Suppressor macrophage treated with lipopolysaccharide for 1 hour (primary cell): ENCODE measurements at regions not wholly inside any gene's neighbourhood (a gene's known extent, or its start where the extent isn't known, plus 50 kb on each side); places are given as distances from the start of the nearest gene placed in this dataset.

Experiments used
- DNase-seq, 3 donors: peaks; one replicate each; pipeline ENCODE4 v3.0.0-alpha.2; 2020 to 2022

DNA sequence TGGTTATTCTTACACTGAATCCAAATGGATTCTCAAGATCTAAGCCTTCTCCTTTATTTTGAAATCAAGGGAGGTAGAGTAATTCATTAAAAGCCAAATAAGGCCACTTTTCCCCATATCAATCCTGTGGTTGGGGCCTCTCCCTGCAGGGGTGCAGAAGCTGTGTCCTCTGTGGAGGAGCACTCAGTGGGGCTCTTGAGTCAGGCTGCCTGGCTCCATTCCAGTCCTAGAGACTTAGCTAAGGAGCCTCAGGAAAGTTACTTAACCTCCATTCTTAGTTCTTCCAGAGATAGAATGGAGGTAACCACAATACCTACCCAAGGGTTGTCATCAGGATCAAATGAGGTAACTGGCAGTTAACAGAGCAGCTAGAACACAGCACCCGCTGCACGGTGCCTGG lies 564.3 kb downstream of the CMPK2 start:
- DNase-seq: no peak

DNA sequence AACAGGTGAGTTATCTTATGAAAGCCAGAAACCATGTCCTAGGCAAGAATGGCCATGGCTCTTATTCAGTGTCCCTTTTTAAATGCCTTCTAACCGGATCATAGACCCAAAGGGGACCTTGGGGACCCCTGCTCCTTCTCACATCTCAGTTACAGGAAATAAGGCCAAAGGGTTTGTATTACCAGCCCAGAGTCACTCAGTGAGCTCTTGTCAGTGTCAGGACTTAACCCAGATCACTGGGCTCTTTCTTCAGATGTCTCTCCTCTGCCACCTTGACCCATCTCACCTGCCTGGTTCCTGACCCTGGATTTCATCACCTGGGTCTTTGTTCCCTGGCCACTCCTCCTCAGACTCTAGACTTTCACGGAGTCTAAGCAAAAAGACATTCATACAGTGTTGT lies 556.7 kb downstream of the CMPK2 start:
- DNase-seq: no peak

DNA sequence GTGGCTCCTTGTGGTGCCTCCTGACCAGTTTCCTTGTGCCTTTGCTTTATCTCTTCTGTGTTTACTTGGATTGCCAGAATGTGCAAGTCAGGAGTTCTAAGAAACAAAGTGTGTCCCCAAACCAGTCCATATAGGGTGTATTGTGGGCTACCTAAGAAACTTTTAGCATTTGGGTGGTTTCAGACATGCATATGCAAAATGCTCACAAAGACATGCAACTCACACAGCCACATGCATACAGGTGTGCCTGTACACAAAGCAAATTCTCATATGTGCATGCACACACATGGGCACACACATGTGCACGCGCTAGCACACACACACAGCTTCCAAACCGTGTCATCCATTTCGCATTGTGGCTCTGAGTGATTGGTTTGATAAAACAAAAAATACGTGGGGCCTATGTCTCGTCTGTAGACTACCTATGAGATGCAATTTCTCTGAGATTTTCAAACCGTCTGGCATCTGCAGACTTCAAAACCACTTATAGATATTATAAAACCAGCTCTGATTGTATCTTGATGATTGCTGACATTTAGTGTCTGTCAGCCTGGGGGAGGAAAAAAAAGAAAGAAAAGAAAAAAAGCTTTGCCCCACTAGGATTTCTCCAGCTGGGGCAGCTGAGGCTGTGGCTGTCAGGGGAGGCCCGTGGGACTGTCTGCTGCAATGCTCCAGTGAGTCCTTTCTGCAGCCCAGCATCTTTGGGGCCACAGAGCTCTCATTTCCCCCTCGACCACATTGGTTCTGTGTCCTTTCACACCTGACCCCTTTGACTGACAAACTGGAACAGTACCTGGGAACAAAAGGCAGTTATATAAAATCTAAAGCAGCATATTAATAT lies 556.1 kb downstream of the CMPK2 start:
- DNase-seq: no peak

DNA sequence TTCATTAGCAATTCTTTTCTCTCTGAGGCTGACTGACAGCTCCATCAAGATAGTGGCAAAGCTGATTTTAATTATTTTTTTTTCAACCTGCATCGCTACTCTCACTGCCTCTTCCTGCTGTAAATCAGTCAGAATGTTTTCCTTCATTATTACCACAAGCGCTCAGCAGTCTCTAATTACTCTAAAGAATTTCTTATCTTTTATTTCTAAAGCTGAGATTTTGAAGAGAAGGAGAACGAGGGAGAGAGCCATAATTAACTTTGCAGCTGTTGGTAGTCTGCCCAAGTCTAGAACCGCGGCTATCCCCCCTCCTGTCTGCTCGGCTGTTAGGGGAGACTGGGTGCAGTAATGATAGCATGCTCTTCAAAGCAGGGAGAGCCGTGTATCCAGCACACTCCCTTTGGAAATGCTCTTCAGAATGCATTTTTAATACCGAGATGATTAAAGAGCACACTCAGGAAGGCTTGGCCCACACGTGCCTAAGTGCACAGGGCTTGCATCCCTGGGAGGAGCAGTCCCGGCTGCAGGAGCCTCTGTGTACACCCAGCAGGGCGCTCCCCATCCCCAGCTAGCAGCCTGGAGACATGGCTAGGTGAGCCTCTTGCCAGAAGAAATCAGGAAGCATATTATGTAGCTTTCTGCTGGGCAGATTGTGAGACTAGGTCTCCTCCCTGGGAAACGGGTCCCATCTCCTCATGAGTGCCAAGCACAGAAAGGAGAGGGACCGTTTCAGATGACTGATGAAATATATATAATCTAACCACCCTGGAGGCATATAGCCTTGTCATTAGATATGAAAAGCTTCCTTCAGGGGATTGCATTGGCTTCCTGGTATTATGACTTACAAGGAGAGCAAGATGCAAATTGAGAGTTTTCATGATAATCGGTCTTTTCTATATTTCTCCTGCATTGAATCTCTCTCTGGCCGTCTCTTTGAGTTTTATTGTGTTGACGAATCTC lies 555.2 kb downstream of the CMPK2 start:
- no peak for DNase-seq

DNA sequence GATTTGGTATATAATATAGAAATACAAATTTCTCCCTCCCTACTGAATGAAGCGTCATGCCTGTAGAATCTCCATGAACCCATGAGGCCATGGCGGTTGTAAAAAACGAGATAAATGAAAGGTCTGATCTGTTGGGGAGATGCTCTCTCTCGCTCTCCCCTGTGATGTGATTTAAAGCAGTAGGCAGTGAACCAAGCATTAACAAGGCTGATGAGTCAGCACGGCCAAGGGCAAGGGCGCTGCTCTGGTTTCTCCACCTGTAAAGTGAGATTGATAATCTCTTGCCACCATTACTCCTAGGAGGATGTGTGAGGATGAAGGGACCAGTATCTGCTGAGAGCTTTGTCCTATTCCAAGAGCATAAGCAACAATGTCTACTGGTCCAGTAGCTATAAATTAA lies 553.3 kb downstream of the CMPK2 start:
- DNase-seq: no peak

DNA sequence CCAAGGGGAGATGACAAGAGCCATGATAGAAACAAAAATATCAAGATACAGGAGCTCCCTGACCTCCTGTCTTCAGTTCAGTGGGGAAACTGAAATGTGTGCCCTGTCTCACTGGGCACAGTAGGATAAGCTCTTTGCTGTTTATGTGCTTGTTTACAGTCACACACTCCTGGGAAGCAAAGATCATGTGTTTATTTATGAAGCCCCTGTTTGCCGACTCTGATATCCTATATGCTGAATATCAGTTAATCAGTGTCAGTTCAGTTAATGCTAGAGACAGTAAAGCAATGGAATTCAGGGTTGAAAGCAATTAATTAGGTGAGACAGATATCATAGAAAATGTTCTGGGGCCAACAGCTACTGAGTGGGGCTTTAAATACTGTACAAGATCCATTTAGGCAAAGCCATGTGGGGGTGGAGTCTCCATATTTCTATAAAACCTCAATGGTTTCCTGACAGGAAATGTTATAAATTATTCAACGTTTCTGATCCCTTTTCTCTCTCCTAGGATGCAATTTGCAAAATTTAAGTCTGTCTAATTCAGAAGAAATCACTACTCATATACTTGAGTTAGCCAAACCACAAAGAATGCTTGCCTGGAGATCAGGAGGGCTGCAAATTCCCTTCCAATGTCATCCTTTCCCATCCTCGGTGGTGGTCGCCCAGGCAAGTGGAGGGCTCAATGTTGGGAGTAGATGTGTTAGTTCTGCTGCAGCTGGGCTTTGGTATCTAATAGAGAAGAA lies 551.3 kb downstream of the CMPK2 start:
- no peak for DNase-seq

DNA sequence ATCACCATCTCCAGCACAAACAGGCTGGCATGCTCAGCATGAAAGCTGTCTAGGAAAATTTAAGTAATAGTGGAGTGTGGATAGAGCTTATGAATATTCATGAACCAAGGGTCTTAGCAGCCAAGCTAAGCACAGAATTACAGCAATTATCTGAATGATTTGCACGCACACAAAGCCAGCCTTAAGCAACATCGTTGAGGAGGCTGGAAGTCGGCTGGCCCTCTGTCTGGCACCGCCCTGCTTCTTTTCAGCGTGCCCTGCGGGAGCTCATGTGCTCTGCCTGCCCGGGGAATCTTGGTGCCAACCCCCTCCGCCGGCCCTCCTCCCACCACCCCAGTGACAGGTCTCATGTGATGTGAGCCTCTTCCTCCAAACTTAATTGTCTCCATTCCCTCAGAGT lies 540.1 kb downstream of the CMPK2 start:
- DNase-seq: no peak

DNA sequence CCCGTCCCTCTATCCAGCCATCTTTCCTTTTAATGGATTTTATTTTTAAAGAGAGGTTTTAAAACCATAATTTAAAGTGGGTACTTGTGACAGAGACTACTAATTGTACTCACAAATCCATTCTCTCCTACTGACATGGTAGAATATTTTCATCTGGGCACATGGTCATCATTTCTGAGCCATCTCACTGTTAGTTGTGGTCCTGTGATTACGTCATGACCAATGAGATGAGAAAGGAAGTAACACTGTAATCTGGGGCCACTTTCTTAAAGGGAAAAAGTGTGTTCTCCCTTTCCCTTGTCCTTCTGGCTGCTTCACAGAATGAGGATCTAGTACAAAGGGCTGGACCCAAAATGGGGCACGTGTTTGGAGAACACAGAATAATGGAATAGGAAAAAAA lies 538.7 kb downstream of the CMPK2 start:
- no peak for DNase-seq

DNA sequence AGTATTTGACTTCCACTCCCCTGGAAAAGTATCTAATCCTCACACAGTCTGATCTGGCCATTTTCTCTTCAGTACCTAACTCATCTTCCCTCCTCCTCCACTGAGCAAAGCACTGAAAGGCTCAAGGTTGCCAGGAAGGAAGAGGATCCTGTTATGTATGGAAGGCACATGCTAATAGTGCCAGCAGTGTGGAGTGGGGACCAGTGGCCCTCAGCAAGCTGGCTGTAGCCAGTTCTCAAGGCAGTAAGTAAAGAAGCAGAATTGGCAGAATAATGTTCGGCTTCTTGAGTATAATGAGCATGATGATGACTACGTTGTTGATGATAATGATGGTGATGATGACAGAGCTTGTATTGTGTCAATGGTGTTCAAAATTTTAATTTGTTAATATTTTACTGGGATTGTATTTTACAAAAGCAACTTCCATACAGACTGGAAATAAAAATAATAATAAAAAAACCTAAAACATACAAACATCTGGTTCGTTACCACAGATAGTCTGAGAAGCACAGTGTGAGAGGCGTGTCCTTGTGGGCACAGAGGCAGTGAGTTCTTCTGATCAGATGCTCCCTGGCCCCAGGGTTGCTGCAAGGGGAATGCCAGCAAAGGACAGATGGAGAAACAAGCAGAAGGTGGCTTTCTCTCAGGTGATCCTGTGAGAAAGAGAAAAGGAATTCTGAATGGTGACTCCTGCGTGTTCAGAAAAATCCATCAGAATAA lies 528.8 kb downstream of the CMPK2 start:
- DNase-seq: no peak

DNA sequence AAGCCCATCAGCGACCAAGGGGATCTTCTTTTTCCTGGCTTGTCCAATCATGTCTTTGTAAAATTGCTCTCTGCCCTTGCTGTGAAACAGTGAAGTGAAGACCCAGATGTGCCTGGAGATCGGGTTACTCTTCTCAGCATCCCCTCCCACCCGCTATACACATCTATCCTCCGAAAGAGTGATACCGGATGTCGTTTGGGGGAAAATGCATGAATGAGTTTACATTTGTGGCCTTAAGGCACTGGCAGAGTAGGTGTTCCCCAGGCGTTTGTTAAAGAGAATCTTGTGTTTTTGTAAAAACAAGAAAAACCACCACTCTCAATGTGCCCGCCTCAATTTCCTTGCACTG lies 528.3 kb downstream of the CMPK2 start:
- DNase-seq: no peak

DNA sequence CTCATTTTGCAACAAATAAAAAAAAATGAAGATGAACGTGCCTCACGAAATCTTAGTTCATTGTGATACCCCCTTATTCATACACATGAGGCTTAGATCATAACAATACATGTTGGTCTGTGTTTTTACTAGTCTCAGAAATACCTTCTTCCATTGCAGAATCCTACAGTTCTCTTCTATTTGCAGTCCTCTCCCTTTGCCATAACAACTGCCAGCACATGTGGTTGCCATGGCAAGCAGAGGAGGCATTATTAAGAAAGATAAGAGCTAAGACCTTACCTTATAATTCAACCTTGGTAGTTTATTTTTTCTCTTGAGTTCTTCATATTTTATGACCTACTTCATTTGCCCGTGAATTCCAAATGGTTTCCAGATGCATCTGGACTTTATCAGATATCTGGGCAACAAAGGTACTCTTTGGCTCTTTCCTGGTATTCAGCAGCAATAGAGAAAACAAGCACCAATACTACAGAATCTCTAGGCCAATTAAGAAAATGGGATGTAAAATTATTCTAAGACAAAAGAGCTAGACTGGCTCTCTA lies 524.0 kb downstream of the CMPK2 start:
- DNase-seq: no peak

DNA sequence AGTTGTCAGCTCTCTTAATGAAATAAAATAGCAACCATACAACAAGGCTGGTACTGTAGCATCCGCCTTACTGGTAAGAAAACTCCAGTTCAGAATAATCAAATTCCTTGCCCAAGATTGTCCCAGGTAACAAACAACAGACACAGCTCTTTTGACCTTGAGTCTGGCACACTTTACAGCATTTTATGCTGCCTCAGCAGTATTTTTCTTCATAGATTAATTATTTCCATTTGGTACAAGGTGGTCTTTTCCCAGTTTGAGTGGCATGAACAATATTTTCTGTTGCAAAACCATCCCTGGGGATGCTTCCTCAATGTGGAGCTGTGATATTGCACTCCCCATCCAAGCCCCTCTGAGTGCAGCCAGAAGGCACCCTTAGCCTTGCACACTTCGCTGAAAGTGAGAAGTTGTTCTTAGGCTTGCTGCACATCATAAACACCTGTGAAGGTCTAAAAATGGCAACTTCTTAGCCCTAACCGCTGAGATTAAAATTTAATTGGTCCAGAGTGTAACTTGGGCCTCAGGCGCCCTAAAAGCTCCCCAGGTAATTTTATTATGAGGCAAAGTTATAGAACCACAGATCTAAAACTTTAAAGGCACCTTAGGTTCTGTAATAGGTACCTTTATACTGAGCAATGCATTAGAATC lies 523.3 kb downstream of the CMPK2 start:
- no peak for DNase-seq

DNA sequence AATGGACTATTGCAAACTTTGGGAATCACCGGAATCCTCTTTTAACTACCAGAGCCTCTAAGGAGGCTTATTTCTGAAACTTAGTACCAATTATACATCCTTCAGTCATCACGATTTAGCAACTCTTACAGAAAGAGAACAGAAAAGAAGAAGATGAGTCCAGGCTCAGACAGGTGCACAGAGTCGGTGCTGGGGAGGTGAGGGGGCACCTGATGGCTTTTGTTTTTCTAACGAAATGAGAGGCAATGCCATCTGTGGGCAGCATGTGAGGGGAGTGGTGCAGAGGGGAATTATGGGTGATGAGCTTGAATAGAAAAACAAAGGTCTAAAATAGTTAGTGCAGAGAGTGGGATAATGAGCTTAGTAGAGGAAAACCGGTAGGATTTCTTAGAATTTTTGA lies 522.6 kb downstream of the CMPK2 start:
- no peak for DNase-seq

DNA sequence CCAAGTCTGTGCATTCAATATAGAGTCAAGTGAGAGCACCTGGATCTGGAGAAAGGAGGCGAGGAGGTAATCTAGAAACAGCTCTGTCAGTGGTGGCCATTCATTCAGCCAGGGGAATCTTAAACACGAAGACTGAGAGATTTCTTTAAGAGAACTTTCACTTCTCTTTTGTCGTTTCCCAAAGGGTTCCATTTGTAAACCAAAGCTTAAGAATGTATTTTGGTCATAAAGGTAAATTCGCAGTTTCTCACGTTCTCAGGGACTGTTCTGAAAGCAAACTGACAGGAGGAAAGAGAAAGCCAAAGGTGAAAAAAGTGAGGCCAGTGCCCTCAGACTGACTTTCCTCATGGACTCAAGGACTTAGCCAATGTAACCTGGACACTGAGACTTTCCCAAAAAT lies 513.5 kb downstream of the CMPK2 start:
- no peak for DNase-seq

DNA sequence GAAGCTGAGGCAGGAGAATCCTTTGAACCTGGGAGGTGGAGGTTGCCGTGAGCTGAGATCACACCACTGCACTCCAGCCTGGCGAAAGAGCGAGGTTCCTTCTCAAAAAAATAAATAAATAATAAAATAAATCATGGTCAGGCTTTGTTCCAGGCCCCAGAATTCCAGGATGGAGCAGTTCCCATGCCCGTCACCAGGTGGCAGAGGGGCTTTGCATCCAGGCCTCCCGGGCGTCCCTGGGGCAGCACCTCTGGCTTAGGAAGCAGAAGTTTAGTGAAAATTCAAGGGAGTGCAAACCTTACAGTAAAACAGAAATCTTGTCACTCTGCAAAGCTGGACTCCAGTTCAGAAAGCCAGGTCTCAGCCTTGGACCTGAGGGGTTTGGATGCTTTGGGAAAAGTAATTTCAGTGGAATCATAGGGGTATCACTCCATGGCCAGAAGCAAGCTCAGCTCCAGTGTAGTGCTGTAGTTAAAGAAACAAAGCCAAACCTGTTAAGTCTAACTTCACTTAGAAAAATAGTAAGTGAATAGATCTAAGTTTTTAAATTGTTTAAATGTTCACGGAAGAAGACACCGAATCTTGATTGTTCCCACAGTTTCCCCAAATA lies 512.7 kb downstream of the CMPK2 start:
- DNase-seq: peak in 2 of 3 donors; percentile 1 to 22

DNA sequence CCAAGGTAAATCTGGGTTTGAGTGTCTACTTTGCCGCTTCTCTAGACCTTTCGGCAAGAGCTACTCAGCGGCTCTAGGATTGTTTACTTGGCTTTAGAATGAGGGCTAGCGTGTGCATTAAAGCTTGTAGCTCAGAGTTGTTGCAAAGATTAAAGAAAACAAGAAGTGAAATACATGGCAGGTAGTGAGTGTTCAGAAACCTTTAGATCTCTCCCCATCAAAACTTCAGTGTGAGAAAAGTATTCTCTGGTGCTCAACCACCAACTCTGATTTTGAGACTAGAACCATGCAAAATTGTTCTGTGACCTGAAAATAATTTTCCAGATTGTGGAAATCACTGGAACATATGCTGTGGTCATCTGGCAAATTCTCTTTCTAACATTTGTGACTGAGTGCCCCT lies 512.0 kb downstream of the CMPK2 start:
- DNase-seq: no peak

DNA sequence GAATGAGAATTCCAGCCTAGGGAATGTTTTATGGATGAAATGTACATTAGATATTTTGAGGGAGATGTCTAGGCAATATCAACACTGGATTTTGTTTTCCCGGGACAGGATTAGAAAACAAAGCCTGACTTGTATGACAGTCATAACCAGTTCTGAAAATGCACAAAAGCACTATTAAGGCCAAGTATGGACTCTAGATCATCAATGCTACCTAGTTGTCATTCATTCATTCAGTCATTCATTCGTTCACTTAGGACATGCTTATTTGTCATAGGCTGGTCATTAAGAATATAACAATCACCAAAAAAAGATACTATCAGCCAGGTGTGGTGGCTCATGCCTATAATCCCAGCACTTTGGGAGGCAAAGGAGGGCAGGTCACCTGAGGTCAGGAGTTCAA lies 511.2 kb downstream of the CMPK2 start:
- DNase-seq: no peak

DNA sequence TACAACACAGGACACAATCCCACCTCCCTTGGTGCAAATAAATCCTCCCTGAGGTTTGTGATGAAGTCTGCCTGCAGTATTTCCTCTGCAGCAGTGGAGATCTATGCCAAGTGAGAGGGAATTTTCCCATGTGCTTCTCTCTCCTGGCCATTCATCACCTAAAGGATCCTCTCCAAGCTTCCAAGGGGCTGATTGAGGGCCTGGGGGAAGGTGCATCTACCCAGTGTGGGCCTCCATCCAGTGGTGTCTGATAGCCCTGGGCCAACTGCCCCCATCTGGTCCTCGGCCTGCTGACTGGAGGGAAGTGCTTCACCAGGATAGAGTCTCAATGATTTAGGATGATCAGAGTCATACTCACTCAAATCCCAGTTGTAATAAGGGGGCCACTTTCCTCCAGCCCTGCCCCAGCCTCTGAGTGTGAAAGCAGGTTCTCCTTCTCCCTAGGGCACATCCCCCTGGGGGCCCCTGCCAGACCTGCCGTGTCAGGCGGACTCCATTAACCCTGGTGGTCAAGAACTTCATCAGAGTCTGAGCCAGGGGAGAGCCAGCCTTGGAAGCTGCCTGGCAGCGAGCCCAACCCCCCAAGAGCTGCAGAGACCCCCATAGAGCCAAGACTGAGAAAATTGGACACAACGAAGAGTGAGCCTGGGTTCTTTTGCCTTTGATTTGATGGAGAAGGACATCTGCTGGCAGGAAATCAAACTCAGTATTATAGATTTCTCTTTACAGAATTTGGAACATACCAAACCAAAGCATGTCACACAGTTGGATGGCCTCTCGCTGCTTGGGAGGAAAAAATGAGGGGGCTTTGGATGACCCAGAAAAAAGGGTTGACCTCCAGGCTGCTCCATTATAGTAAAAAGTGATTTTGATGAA lies 509.6 kb downstream of the CMPK2 start:
- no peak for DNase-seq

DNA sequence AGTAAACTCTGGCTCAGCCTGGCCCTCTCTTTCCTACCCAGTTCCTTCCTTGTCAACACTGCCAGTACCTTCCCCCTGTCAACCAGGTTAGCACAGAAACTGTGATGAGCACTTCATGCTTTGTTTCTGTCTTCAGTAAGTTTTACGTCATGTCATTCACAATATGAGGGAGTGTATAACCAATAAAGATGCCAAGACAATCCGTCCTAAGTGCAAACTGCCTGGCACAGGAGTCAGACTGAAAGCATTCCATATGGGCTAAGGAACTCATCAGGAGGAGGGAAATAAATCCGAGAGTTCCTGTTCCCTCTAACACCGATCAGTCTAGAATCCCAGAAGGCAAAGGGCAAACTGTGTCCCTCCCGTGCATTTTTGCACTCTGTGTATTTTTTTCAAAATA lies 507.2 kb downstream of the CMPK2 start:
- DNase-seq: no peak

DNA sequence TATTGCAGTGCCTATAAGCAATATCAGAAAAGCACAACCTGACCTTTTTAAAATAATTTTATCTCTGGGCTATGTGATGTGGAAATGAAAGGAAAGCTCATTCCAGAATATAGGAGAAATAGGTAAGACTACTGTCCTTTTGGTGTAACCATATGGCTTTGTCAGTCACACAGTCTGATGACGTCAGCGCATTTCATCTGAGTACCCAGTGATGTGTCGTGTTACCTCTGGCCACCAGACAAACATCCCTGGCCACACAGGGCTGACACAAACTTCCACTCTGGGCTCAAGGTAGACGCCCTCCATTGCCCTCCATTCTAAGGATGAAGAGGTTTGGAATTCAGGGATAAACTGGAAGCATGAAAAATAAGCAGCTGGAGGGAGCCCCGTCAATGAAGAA lies 506.7 kb downstream of the CMPK2 start:
- no peak for DNase-seq
